ENCODE measurements at regions not wholly inside any gene's neighbourhood (a gene's known extent, or its start where the extent isn't known, plus 50 kb on each side); places are given as distances from the start of the nearest gene placed in this dataset.

DNA sequence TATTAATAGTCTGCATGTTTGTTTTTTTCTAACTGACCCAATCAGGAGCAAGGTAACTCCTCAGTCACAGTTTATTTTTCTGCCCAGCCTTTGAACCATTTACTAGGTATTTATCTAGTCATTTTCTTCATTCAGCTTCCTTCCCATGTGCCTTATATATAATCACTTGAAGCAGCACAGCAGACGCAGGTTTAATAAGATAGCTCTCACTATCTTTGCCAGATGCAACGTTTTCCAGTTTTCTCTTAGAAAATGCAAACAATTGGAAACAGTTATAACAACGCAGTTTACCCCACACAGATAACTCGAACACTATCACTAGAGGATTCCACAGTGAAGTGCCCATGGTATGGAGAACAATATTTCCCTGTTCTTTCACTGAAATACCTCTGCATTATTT, 56.4 kb upstream of the NFKB1 start:
- 78% methylated on average over 4 of the region's 4 CpGs; no CpG with 5 or more reads in 1 of the 2 experiments for WGBS, 2 experiments (ENCODE audit: extremely low coverage in 1 of 2, insufficient coverage in 1 of 2, insufficient read length in 1 of 2, insufficient replicate concordance in 2 of 2, low coverage in 1 of 2, low lambda C conversion rate in 2 of 2, missing lambda C conversion rate in 1 of 2)
- Histone ChIP-seq H2BK5ac (ENCODE audit: low read depth, low read length) (no peak overlapping the region), H3K56ac (replicated peaks; ENCODE audit: insufficient read length, low read depth, low read length) (no peak overlapping the region), H3K79me2 (ENCODE audit: control insufficient read depth in 1 of 2, insufficient read depth in 2 of 2, low read length in 2 of 2) (no peaks in the 10 kb centered on the region), H2BK120ac (replicated peaks; ENCODE audit: low read depth, low read length) (no peak overlapping the region), H3K36me3 (ENCODE audit: control insufficient read depth in 2 of 4, insufficient read depth in 4 of 4, low read length in 3 of 4) (no peaks in the 10 kb centered on the region), H3K27me3 (replicated peaks in 1 of 4; ENCODE audit: control insufficient read depth in 3 of 4, extremely low read depth in 1 of 4, insufficient read depth in 3 of 4, low read length in 3 of 4) (no peaks in the 10 kb centered on the region), H3K4me3 (ENCODE audit: extremely low read depth in 1 of 4, insufficient read depth in 2 of 4, low read depth in 3 of 4, low read length in 4 of 4) (no peak overlapping the region), H2BK20ac (ENCODE audit: low read length) (no peak overlapping the region), H2AK5ac (ENCODE audit: low read depth, low read length) (no peak overlapping the region), H3K9ac (replicated peaks in 1 of 4; ENCODE audit: extremely low read depth in 1 of 4, low read depth in 3 of 4, low read length in 3 of 4) (no peak overlapping the region), H3K14ac (ENCODE audit: insufficient read length) (no peak overlapping the region), H3K23ac (ENCODE audit: insufficient read length) (no peak overlapping the region), H3K4me2 (ENCODE audit: insufficient read depth in 1 of 2, low read depth in 2 of 2, low read length in 2 of 2) (no peak overlapping the region), H2BK15ac (ENCODE audit: low read length) (no peak overlapping the region), H4K20me1 (replicated peaks in 1 of 2; ENCODE audit: control insufficient read depth in 1 of 2, insufficient read depth in 2 of 2, low read length in 2 of 2) (no peaks in the 10 kb centered on the region), H3K4ac (replicated peaks; ENCODE audit: insufficient read length, low read depth, low read length) (no peak overlapping the region), H3K9me3 (ENCODE audit: insufficient read depth in 2 of 2, low read depth in 1 of 2, low read length in 1 of 2) (no peaks in the 10 kb centered on the region), H2BK12ac (ENCODE audit: low read depth, low read length) (no peak overlapping the region), H3K18ac (ENCODE audit: extremely low read depth, low read length) (no peak overlapping the region), H4K8ac (ENCODE audit: extremely low read depth, insufficient read depth, low read length) (no peak overlapping the region), H3K79me1 (ENCODE audit: low read depth, low read length) (no peaks in the 10 kb centered on the region), H3K23me2 (ENCODE audit: low read depth, low read length) (no peaks in the 10 kb centered on the region), H2AFZ (ENCODE audit: low read length) (no peak overlapping the region), H4K5ac (ENCODE audit: insufficient read length, low read depth, low read length) (no peak overlapping the region), H3K4me1 (replicated peaks in 1 of 4; ENCODE audit: control insufficient read depth in 3 of 4, insufficient read depth in 4 of 4, low read length in 3 of 4) (no peaks in the 10 kb centered on the region), H4K91ac (replicated peaks; ENCODE audit: insufficient read length, low read length) (no peak overlapping the region), H3K27ac (ENCODE audit: low read depth, low read length) (no peak overlapping the region)
- ChIA-PET CTCF (ENCODE audit: partially characterized antibody) (interaction anchor here (1.0 to 1.9 kb wide), 2 partner anchors 565 to 587 kb away, joined by 4 to 6 read pairs; no protein-coding TSS in a partner anchor), POLR2A (ENCODE audit: partially characterized antibody) (no interaction called here)
- TF ChIP-seq SP2 (IDR thresholded peaks at IDR 0.05; ENCODE audit: low read length) (no peak), EZH2 (IDR thresholded peaks at IDR 0.05; ENCODE audit: low read depth, low read length, severe bottlenecking) (no peak), HDAC6 (IDR thresholded peaks at IDR 0.05; ENCODE audit: low read depth, low read length) (no peak), RBBP5 (IDR thresholded peaks at IDR 0.05; ENCODE audit: borderline replicate concordance, low read depth, low read length) (no peak), SRF (IDR thresholded peaks at IDR 0.05; ENCODE audit: low read depth, low read length) (no peak), NRF1 (IDR thresholded peaks at IDR 0.05; ENCODE audit: low read depth, low read length) (no peak), POLR2AphosphoS5 (IDR thresholded peaks at IDR 0.05; ENCODE audit: low read depth, low read length) (no peak), RFX5 (IDR thresholded peaks at IDR 0.05; ENCODE audit: borderline replicate concordance, low read depth, low read length) (no peak), GABPA (IDR thresholded peaks at IDR 0.05; ENCODE audit: borderline replicate concordance, insufficient read depth, low read length) (no peak), GTF2F1 (IDR thresholded peaks at IDR 0.05; ENCODE audit: borderline replicate concordance, low read depth, low read length) (no peak), CHD1 (IDR thresholded peaks at IDR 0.05; ENCODE audit: low read depth, low read length) (no peak), EGR1 (IDR thresholded peaks at IDR 0.05; ENCODE audit: borderline replicate concordance, low read depth, low read length) (no peak)
- FAIRE-seq (no peak), DNase-seq (ENCODE audit: low read depth in 1 of 2, low spot score in 2 of 2) (no peak)

Measured in H1 (cell line).